ENCODE measurements at regions not wholly inside any gene's neighbourhood (a gene's known extent, or its start where the extent isn't known, plus 50 kb on each side); places are given as distances from the start of the nearest gene placed in this dataset.

GRCh38 chr10:78591066-78591465 is 477.7 kb upstream of the ZMIZ1 start:
- TF ChIP-seq CTCF (IDR thresholded peaks at IDR 0.05) (no peak), EZH2 (IDR thresholded peaks at IDR 0.05; ENCODE audit: borderline replicate concordance, insufficient read depth, low read depth, low read length, poor library complexity, severe bottlenecking) (no peak)
